Mesenchymal stem cell (in vitro differentiated cells and primary cell): ENCODE measurements at regions not wholly inside any gene's neighbourhood (a gene's known extent, or its start where the extent isn't known, plus 50 kb on each side); places are given as distances from the start of the nearest gene placed in this dataset.

Experiments used
- DNase-seq: peaks from one replicate; pipeline ENCODE4 v3.0.0-alpha.2; 2013
- H2AFZ ChIP-seq: one replicate; pipeline ENCODE4 v1.6.1; 2013; ENCODE audit warnings: low read depth, mild to moderate bottlenecking, control low read depth, inconsistent platforms, low read length, moderate library complexity
- H2AK5ac ChIP-seq: 2 replicates; pipeline ENCODE4 v1.6.1; 2013; ENCODE audit warnings: low read length, moderate library complexity, mild to moderate bottlenecking, inconsistent platforms; ENCODE audit not compliant: severe bottlenecking
- H2BK120ac ChIP-seq: one replicate; pipeline ENCODE4 v1.6.1; 2013; ENCODE audit warnings: low read depth, mild to moderate bottlenecking, inconsistent platforms, low read length, moderate library complexity
- H2BK12ac ChIP-seq, 2 experiments: one replicate each; pipeline ENCODE4 v1.6.1; 2013; ENCODE audit warnings: inconsistent platforms in 2 of 2, low read length in 2 of 2, mild to moderate bottlenecking in 2 of 2, moderate library complexity in 2 of 2, control low read depth in 1 of 2
- H2BK15ac ChIP-seq: one replicate; pipeline ENCODE4 v1.6.1; 2013; ENCODE audit warnings: mild to moderate bottlenecking, low read depth, inconsistent platforms; ENCODE audit not compliant: poor library complexity, severe bottlenecking
- H2BK5ac ChIP-seq: 2 replicates; pipeline ENCODE4 v1.6.1; 2013; ENCODE audit warnings: low read depth, mild to moderate bottlenecking, low read length, control low read depth, inconsistent platforms; ENCODE audit not compliant: poor library complexity, severe bottlenecking
- H3K14ac ChIP-seq, 2 experiments: one replicate each; pipeline ENCODE4 v1.6.1; 2013; ENCODE audit warnings: inconsistent platforms in 2 of 2, low read length in 2 of 2, control low read depth in 1 of 2, mild to moderate bottlenecking in 1 of 2, moderate library complexity in 1 of 2
- H3K18ac ChIP-seq, 2 experiments: one replicate each; pipeline ENCODE4 v1.6.1; 2013; ENCODE audit warnings: inconsistent platforms in 2 of 2, low read length in 2 of 2, control low read depth in 1 of 2, low read depth in 1 of 2, mild to moderate bottlenecking in 1 of 2
- H3K23ac ChIP-seq, 2 experiments: one replicate each; pipeline ENCODE4 v1.6.1; 2013; ENCODE audit warnings: inconsistent platforms in 2 of 2, low read length in 2 of 2, mild to moderate bottlenecking in 2 of 2, moderate library complexity in 2 of 2, control low read depth in 1 of 2
- H3K27ac ChIP-seq: 2 replicates; pipeline ENCODE4 v1.5.1; 2013; ENCODE audit warnings: mild to moderate bottlenecking, moderate library complexity, low read length, control low read depth, inconsistent platforms; ENCODE audit not compliant: poor library complexity, severe bottlenecking
- H3K27me3 ChIP-seq, 2 experiments: 2 replicates each; pipeline versions ENCODE4 v1.6.1 to v1.7.0; 2013; ENCODE audit warnings: low read length in 2 of 2, mild to moderate bottlenecking in 2 of 2, moderate library complexity in 2 of 2, control low read depth in 1 of 2, inconsistent platforms in 1 of 2; ENCODE audit not compliant: control insufficient read depth in 1 of 2, insufficient read depth in 1 of 2
- H3K36me3 ChIP-seq, 2 experiments: 2 replicates each; pipeline versions ENCODE4 v1.6.1 to v1.7.0; 2013; ENCODE audit warnings: low read length in 2 of 2, control low read depth in 1 of 2, inconsistent platforms in 1 of 2, low read depth in 1 of 2, mild to moderate bottlenecking in 1 of 2; ENCODE audit not compliant: insufficient read depth in 2 of 2, control insufficient read depth in 1 of 2
- H3K4ac ChIP-seq, 2 experiments: one replicate each; pipeline ENCODE4 v1.6.1; 2013; ENCODE audit warnings: inconsistent platforms in 2 of 2, low read length in 2 of 2, mild to moderate bottlenecking in 2 of 2, moderate library complexity in 2 of 2, control low read depth in 1 of 2, low read depth in 1 of 2
- H3K4me1 ChIP-seq: 2 replicates; pipeline ENCODE4 v1.6.1; 2013; ENCODE audit warnings: low read depth, low read length, control low read depth; ENCODE audit not compliant: control insufficient read depth, insufficient read depth
- H3K4me2 ChIP-seq: 2 replicates; pipeline ENCODE4 v1.6.1; 2013; ENCODE audit warnings: low read length, mild to moderate bottlenecking, inconsistent platforms; ENCODE audit not compliant: poor library complexity, severe bottlenecking
- H3K4me3 ChIP-seq, 2 experiments: 2 replicates each; pipeline versions ENCODE4 v1.5.1 to v1.7.0; 2013; ENCODE audit warnings: low read length in 2 of 2, mild to moderate bottlenecking in 2 of 2, control low read depth in 1 of 2, low read depth in 1 of 2; ENCODE audit not compliant: insufficient read depth in 1 of 2
- H3K79me1 ChIP-seq: replicated peaks from 2 replicates; pipeline ENCODE4 v1.6.1; 2013; ENCODE audit warnings: mild to moderate bottlenecking, control low read depth, low read length, inconsistent platforms; ENCODE audit not compliant: poor library complexity, severe bottlenecking
- H3K9ac ChIP-seq: 2 replicates; pipeline ENCODE4 v1.7.0; 2013; ENCODE audit warnings: mild to moderate bottlenecking, low read length, moderate library complexity
- H3K9me3 ChIP-seq: 2 replicates; pipeline ENCODE4 v1.7.0; 2013; ENCODE audit warnings: mild to moderate bottlenecking, low read length; ENCODE audit not compliant: control insufficient read depth
- H4K8ac ChIP-seq: one replicate; pipeline ENCODE4 v1.6.1; 2013; ENCODE audit warnings: inconsistent platforms, mild to moderate bottlenecking, low read length, moderate library complexity
- H4K91ac ChIP-seq: one replicate; pipeline ENCODE4 v1.6.1; 2013; ENCODE audit warnings: mild to moderate bottlenecking, low read length, inconsistent platforms
- WGBS: methylation state at CpG from one replicate; pipeline ENCODE4 v1.1.7; 2013; ENCODE audit warnings: mixed read lengths; 5-methylcytosine and 5-hydroxymethylcytosine counted together

GRCh38 chr3:21294768-21295167, 456.2 kb downstream of the ZNF385D start:
- H3K4me1 ChIP-seq, result no peaks in the 10 kb centered on the region
- H3K36me3 ChIP-seq, result no peaks in the 10 kb centered on the region
- no peak overlapping the region for H3K9ac ChIP-seq
- no peak overlapping the region for H2BK15ac ChIP-seq
- no peak overlapping the region for H3K23ac ChIP-seq
- peaks cover 30% of the 10 kb centered on the region for H3K9me3 ChIP-seq
- no peak overlapping the region for H2AFZ ChIP-seq
- no peak overlapping the region for H3K4me2 ChIP-seq
- H3K27me3 ChIP-seq, result no peaks in the 10 kb centered on the region
- H3K14ac ChIP-seq, result no peak overlapping the region
- H2BK12ac ChIP-seq, result no peak overlapping the region
- no peak overlapping the region for H4K91ac ChIP-seq
- no peak overlapping the region for H3K4ac ChIP-seq
- no peak overlapping the region for H2BK120ac ChIP-seq
- H2AK5ac ChIP-seq, result no peak overlapping the region
- H3K27ac ChIP-seq, result no peak overlapping the region
- DNase-seq, result no peak
- H4K8ac ChIP-seq, result no peak overlapping the region
- H3K18ac ChIP-seq, result no peak overlapping the region
- H3K79me1 ChIP-seq, result no peaks in the 10 kb centered on the region
- no peak overlapping the region for H2BK5ac ChIP-seq
- H3K4me3 ChIP-seq, result no peak overlapping the region

- Histone ChIP-seq H3K9me3 (peaks cover 12% of the 10 kb centered on the region), H3K4me2 (no peak overlapping the region), H3K4ac (no peak overlapping the region), H2BK15ac (no peak overlapping the region), H4K91ac (no peak overlapping the region), H3K27me3 (no peaks in the 10 kb centered on the region), H3K36me3 (no peaks in the 10 kb centered on the region), H4K8ac (no peak overlapping the region), H2BK120ac (no peak overlapping the region), H2BK5ac (no peak overlapping the region), H2AK5ac (no peak overlapping the region), H3K4me1 (no peaks in the 10 kb centered on the region), H3K4me3 (no peak overlapping the region), H3K27ac (no peak overlapping the region), H2BK12ac (no peak overlapping the region), H3K79me1 (no peaks in the 10 kb centered on the region), H3K23ac (no peak overlapping the region), H3K14ac (no peak overlapping the region), H3K9ac (no peak overlapping the region), H3K18ac (no peak overlapping the region), H2AFZ (no peak overlapping the region)
- WGBS, result 91% methylated on average over 2 of the region's 2 CpGs
- DNase-seq, result no peak
Observed at GRCh38 chr3:21292971-21293370, 458.0 kb downstream of the ZNF385D start.

GRCh38 chr3:21290557-21290956, 460.5 kb downstream of the ZNF385D start:
- no CpG with 5 or more reads among the region's 1 CpG for WGBS
- no peak overlapping the region for H4K91ac ChIP-seq
- no peak overlapping the region for H3K27ac ChIP-seq
- H2AK5ac ChIP-seq, result no peak overlapping the region
- no peak overlapping the region for H4K8ac ChIP-seq
- no peaks in the 10 kb centered on the region for H3K79me1 ChIP-seq
- H2BK5ac ChIP-seq, result no peak overlapping the region
- no peaks in the 10 kb centered on the region for H3K4me1 ChIP-seq
- H3K9ac ChIP-seq, result no peak overlapping the region
- no peaks in the 10 kb centered on the region for H3K9me3 ChIP-seq
- no peak overlapping the region for H3K4ac ChIP-seq
- no peak overlapping the region for H2BK15ac ChIP-seq
- H3K23ac ChIP-seq, result no peak overlapping the region
- H3K4me3 ChIP-seq, result no peak overlapping the region
- H3K18ac ChIP-seq, result no peak overlapping the region
- H2AFZ ChIP-seq, result no peak overlapping the region
- no peak for DNase-seq
- no peaks in the 10 kb centered on the region for H3K27me3 ChIP-seq
- H2BK120ac ChIP-seq, result no peak overlapping the region
- no peak overlapping the region for H3K14ac ChIP-seq
- H2BK12ac ChIP-seq, result no peak overlapping the region
- H3K36me3 ChIP-seq, result no peaks in the 10 kb centered on the region
- H3K4me2 ChIP-seq, result no peak overlapping the region

- no peak overlapping the region for H3K23ac ChIP-seq
- H3K4me2 ChIP-seq, result no peak overlapping the region
- peak overlapping the region; percentile 67 for H3K9ac ChIP-seq
- H4K91ac ChIP-seq, result no peak overlapping the region
- WGBS, result 100% methylated on average over 2 of the region's 2 CpGs
- H2AFZ ChIP-seq, result no peak overlapping the region
- no peaks in the 10 kb centered on the region for H3K79me1 ChIP-seq
- no peak overlapping the region for H2BK120ac ChIP-seq
- H3K4me1 ChIP-seq, result no peaks in the 10 kb centered on the region
- peak overlapping the region; percentile 64 for H2AK5ac ChIP-seq
- no peak overlapping the region for H2BK5ac ChIP-seq
- DNase-seq, result no peak
- H3K14ac ChIP-seq, result no peak overlapping the region
- H4K8ac ChIP-seq, result no peak overlapping the region
- no peak overlapping the region for H2BK15ac ChIP-seq
- H3K27ac ChIP-seq, result peak overlapping the region; percentile 9
- H2BK12ac ChIP-seq, result no peak overlapping the region
- H3K4me3 ChIP-seq, result peak overlapping the region in 1 of 2 experiments; percentile 35
- no peaks in the 10 kb centered on the region for H3K27me3 ChIP-seq
- H3K4ac ChIP-seq, result no peak overlapping the region
- H3K18ac ChIP-seq, result no peak overlapping the region
- peaks cover 0 to 3% of the 10 kb centered on the region in 2 experiments for H3K36me3 ChIP-seq
- H3K9me3 ChIP-seq, result no peaks in the 10 kb centered on the region
Observed at GRCh38 chr3:21274079-21274571, 476.9 kb downstream of the ZNF385D start.
